Mammary epithelial cell (primary cell): ENCODE measurements at regions not wholly inside any gene's neighbourhood (a gene's known extent, or its start where the extent isn't known, plus 50 kb on each side); places are given as distances from the start of the nearest gene placed in this dataset.

Experiments
- CTCF ChIP-seq, 2 donors: IDR thresholded peaks in 1 of 2; conservative IDR thresholded peaks in 1 of 2; 2 replicates each; pipeline ENCODE4 v1.5.1; 2011 to 2012; ENCODE audit warnings: inconsistent platforms in 2 of 2, low read length in 2 of 2, mild to moderate bottlenecking in 2 of 2, control low read depth in 1 of 2, low read depth in 1 of 2; ENCODE audit not compliant: insufficient read depth in 1 of 2; ENCODE audit errors: extremely low read depth in 1 of 2
- EZH2 ChIP-seq: IDR thresholded peaks from 2 replicates; pipeline ENCODE4 v1.6.1; 2012; ENCODE audit warnings: low read length, inconsistent platforms, borderline replicate concordance

- TF ChIP-seq CTCF (conservative IDR thresholded peaks at IDR 0.05 in 1 of 2, IDR thresholded peaks at IDR 0.05 in 1 of 2; ENCODE audit: extremely low read depth in 1 of 2, insufficient read depth in 1 of 2, low read depth in 1 of 2, low read length in 2 of 2) (no peak), EZH2 (no peak)
Observed at GRCh38 chr7:68248973-68249372, 1252.3 kb downstream of the TYW1 start.
